Upper lobe of left lung (tissue), 6 donors: ENCODE measurements at regions not wholly inside any gene's neighbourhood (a gene's known extent, or its start where the extent isn't known, plus 50 kb on each side); places are given as distances from the start of the nearest gene placed in this dataset.

Experiments used
- ATAC-seq, 2 donors: fragments of 200-7000 bp; cut with Tn5 transposase; one replicate each; pipeline ENCODE4 v1.9.1; 2022; ENCODE audit warnings: mild to moderate bottlenecking in 2 of 2, moderate library complexity in 2 of 2; ENCODE audit not compliant: low FRiP score in 2 of 2
- DNase-seq, 2 donors: peaks; one replicate each; pipeline ENCODE4 v3.0.0-alpha.2; 2019 to 2020
- H3K27ac ChIP-seq, 4 donors: fragments of 200-600 bp; sonication (generic); one replicate each; pipeline ENCODE4 v1.5.1; 2016 to 2019
- H3K27me3 ChIP-seq, 4 donors: fragments of 200-600 bp; sonication (generic); one replicate each; pipeline ENCODE4 v1.5.1; 2017 to 2019
- H3K36me3 ChIP-seq, 4 donors: fragments of 200-600 bp; sonication (generic); one replicate each; pipeline ENCODE4 v1.5.1; 2016 to 2019
- H3K4me1 ChIP-seq, 4 donors: fragments of 200-600 bp; sonication (generic); one replicate each; pipeline ENCODE4 v1.5.1; 2018 to 2019
- H3K4me3 ChIP-seq, 4 donors: fragments of 200-600 bp; sonication (generic); one replicate each; pipeline ENCODE4 v1.5.1; 2017 to 2019; ENCODE audit warnings: mild to moderate bottlenecking in 2 of 4, moderate library complexity in 1 of 4
- H3K9me3 ChIP-seq, 4 donors: fragments of 200-600 bp; sonication (generic); one replicate each; pipeline ENCODE4 v1.5.1; 2018 to 2019
- CTCF ChIP-seq, 6 experiments: fragments of 450-650 bp in 4 of 6; fragments of 200-600 bp in 2 of 6; sonication (generic) in 2 of 6; IDR thresholded peaks; one replicate each; pipeline ENCODE4 v1.5.1; 2016 to 2019; ENCODE audit warnings: antibody characterized with exemption in 6 of 6
- EP300 ChIP-seq, 4 donors: sonication (generic); formaldehyde crosslinking; IDR thresholded peaks; one replicate each; pipeline ENCODE4 v1.5.1; 2017; ENCODE audit warnings: antibody characterized with exemption in 4 of 4, control low read depth in 2 of 4
- POLR2A ChIP-seq, 4 donors: fragments of 450-650 bp; IDR thresholded peaks; one replicate each; pipeline ENCODE4 v1.5.1; 2016 to 2017; ENCODE audit warnings: antibody characterized with exemption in 4 of 4, mild to moderate bottlenecking in 2 of 4
- POLR2AphosphoS5 ChIP-seq, 2 donors: sonication (generic); formaldehyde crosslinking; IDR thresholded peaks; one replicate each; pipeline ENCODE4 v1.5.1; 2017; ENCODE audit warnings: antibody characterized with exemption in 2 of 2
- WGBS, 2 donors: methylation state at CpG; one replicate each; pipeline ENCODE4 v1.1.5; 2017 to 2018; 5-methylcytosine and 5-hydroxymethylcytosine counted together
- donor health status: DM: no; HTN: no; CAD: no; lungs with moderate emphysema.
- donor health status: DM: no; HTN: yes; CAD: no; lungs with severe emphysema.

DNA sequence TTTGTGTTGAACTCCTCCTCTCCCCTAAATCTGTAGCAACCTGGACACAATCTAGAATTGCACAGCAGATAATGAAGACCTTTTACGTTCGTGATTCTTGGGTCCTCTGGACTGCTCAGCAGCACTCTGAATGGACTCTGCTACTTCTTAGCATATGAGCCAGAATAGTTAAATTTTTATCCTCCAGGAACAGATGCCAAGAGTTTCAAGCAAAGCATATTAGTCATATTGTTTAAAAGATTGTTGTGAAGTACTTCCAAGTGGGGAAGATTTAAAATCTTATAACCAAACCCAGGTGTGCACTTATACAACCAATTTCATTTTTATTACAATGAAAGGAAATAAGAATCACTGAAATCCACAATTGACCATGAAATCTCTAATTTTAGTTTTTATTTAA, 118.9 kb upstream of the EXOC2 start:
- DNase-seq (no peak), ATAC-seq (no peak)
- no peaks in the 10 kb centered on the region for H3K9me3 ChIP-seq
- 83 to 84% methylated on average over 2 of the region's 2 CpGs for WGBS, 2 donors
- no peaks in the 10 kb centered on the region for H3K36me3 ChIP-seq
- H3K4me1 ChIP-seq, result no peaks in the 10 kb centered on the region
- H3K27me3 ChIP-seq, result no peaks in the 10 kb centered on the region
- no peak overlapping the region for H3K4me3 ChIP-seq
- H3K27ac ChIP-seq, result no peak overlapping the region
- TF ChIP-seq EP300 (IDR thresholded peaks at IDR 0.05) (no peak), POLR2A (IDR thresholded peaks at IDR 0.05) (no peak), CTCF (IDR thresholded peaks at IDR 0.05) (no peak), POLR2AphosphoS5 (IDR thresholded peaks at IDR 0.05) (no peak)

GRCh38 chr6:811191-811590, 118.3 kb upstream of the EXOC2 start:
- H3K4me3 ChIP-seq, result no peak overlapping the region
- H3K9me3 ChIP-seq, result no peaks in the 10 kb centered on the region
- TF ChIP-seq EP300 (IDR thresholded peaks at IDR 0.05) (no peak), POLR2A (IDR thresholded peaks at IDR 0.05) (no peak), POLR2AphosphoS5 (IDR thresholded peaks at IDR 0.05) (no peak), CTCF (IDR thresholded peaks at IDR 0.05) (no peak)
- H3K27ac ChIP-seq, result no peak overlapping the region
- no peaks in the 10 kb centered on the region for H3K27me3 ChIP-seq
- 83 to 85% methylated on average over 1 of the region's 1 CpG for WGBS, 2 donors
- no peaks in the 10 kb centered on the region for H3K36me3 ChIP-seq
- ATAC-seq (no peak), DNase-seq (no peak)
- no peaks in the 10 kb centered on the region for H3K4me1 ChIP-seq

DNA sequence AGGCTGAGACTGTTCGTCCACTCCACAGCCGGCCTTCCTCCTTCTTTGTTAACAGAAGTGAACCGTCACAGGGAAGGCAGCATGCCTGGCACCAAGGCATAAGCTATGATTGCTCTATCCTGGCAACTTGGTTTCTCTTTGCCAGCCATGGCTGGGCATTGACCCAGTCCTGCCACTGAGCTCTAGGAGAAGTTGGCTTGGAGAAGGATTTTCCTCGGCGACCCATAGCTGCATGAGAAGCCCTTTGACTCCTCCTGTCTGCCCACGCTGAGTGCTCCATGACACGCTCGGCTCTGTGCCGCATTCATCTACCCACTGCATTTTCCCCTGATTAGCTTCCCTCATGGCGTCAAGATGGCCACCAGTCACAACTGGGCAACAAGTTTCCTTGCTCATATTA, 111.8 kb upstream of the EXOC2 start:
- 95 to 99% methylated on average over 10 of the region's 10 CpGs for WGBS, 2 donors
- ATAC-seq (no peak), DNase-seq (no peak)
- H3K4me1 ChIP-seq, result peaks cover 0 to 8% (median 0%) of the 10 kb centered on the region in 4 donors
- no peak overlapping the region for H3K27ac ChIP-seq
- H3K27me3 ChIP-seq, result no peaks in the 10 kb centered on the region
- no peaks in the 10 kb centered on the region for H3K9me3 ChIP-seq
- H3K36me3 ChIP-seq, result no peaks in the 10 kb centered on the region
- TF ChIP-seq POLR2AphosphoS5 (IDR thresholded peaks at IDR 0.05) (no peak), POLR2A (IDR thresholded peaks at IDR 0.05) (no peak)
- H3K4me3 ChIP-seq, result no peak overlapping the region

GRCh38 chr6:804317-804716, 111.4 kb upstream of the EXOC2 start:
- Histone ChIP-seq H3K27me3 (no peaks in the 10 kb centered on the region), H3K4me3 (no peak overlapping the region), H3K27ac (no peak overlapping the region), H3K4me1 (peaks cover 0 to 8% (median 0%) of the 10 kb centered on the region in 4 donors), H3K36me3 (no peaks in the 10 kb centered on the region), H3K9me3 (no peaks in the 10 kb centered on the region)
- ATAC-seq (peak in 1 of 2 donors; percentile 26), DNase-seq (no peak)
- no peak for TF ChIP-seq CTCF (IDR thresholded peaks at IDR 0.05)
- TF ChIP-seq EP300 (IDR thresholded peaks at IDR 0.05), result no peak
- no peak for TF ChIP-seq POLR2A (IDR thresholded peaks at IDR 0.05)
- 98 to 99% methylated on average over 12 to 13 of the region's 13 CpGs for WGBS, 2 donors

DNA sequence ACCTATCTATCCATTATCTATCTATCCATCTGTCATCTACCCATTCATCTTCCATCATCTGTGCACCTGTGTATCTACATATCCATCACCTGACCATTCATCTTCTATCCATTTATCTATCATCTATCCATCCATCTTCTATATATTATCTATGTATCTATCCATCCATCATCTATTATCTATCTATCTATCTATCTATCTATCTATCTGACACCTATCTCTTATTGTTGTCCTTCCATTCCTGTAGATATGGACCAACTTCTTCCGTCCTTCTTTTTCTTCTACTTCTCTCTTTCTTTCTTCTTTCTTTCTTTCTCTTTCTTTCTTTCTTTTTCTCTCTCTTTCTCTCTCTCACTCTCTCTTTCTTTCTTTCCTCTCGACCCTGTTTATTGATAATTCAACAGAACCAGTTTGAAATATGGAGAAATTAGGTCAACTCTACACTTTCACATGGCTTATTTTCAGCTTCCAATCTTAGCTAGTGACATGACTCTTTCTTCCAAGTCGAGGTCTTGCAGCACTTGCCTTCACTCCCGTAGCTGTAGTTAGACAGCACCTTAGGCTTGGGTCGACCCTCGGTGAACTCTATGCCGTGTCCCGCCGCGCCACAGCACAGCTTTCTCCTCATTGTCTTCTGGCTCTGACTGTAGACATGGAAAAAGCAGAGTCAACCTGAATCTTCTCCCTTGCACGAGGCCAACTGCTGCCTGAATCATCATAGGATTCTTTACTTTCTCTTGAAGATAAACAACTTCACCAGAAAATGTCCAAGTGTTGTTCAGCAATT, 110.4 kb upstream of the EXOC2 start:
- H3K36me3 ChIP-seq, result no peaks in the 10 kb centered on the region
- WGBS, 2 donors, result 80 to 85% methylated on average over 11 of the region's 11 CpGs
- no peak for TF ChIP-seq POLR2AphosphoS5 (IDR thresholded peaks at IDR 0.05)
- no peak for TF ChIP-seq EP300 (IDR thresholded peaks at IDR 0.05)
- TF ChIP-seq CTCF (IDR thresholded peaks at IDR 0.05), result no peak
- TF ChIP-seq POLR2A (IDR thresholded peaks at IDR 0.05), result no peak
- H3K4me1 ChIP-seq, result peaks cover 0 to 8% (median 0%) of the 10 kb centered on the region in 4 donors
- no peak for ATAC-seq
- H3K4me3 ChIP-seq, result no peak overlapping the region
- H3K27ac ChIP-seq, result no peak overlapping the region
- H3K9me3 ChIP-seq, result no peaks in the 10 kb centered on the region
- no peak for DNase-seq
- H3K27me3 ChIP-seq, result no peaks in the 10 kb centered on the region
